ENCODE measurements at regions not wholly inside any gene's neighbourhood (a gene's known extent, or its start where the extent isn't known, plus 50 kb on each side); places are given as distances from the start of the nearest gene placed in this dataset.

DNA sequence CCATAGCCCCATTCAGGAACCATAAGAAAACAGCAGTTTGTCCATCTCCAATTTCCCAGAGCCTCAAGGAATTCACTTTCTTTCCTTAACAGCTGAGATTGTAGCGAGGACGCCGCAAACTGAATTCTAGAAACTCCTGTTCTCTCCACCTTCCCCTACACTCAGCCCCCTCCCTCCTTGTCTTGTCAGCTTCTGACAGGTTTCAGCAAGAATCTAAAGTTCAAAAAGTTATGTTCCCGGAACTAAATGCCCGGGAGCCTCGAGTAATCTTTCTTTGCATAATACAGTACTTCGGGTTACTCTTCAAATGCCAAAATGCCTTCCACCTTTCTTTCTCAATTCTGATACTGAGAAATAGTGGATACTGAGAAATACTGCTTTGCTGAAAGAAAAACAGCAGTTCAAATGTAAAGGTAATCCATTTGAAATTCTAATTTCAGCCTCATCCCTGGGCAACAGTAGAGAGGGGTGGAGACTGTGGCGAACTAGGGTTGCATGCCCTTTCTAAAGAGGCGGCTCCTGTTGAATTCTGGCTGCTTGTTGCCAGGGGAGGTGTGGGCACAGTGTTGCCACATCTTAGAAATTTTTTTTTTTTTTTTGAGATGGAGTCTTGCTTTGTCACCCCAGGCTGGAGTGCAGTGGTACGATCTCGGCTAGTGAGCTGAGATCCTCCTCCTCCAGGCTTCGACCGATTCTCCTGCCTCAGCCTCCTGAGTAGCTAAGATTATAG, 63.5 kb upstream of the USP7 start:
- TF ChIP-seq, protein P1, sequence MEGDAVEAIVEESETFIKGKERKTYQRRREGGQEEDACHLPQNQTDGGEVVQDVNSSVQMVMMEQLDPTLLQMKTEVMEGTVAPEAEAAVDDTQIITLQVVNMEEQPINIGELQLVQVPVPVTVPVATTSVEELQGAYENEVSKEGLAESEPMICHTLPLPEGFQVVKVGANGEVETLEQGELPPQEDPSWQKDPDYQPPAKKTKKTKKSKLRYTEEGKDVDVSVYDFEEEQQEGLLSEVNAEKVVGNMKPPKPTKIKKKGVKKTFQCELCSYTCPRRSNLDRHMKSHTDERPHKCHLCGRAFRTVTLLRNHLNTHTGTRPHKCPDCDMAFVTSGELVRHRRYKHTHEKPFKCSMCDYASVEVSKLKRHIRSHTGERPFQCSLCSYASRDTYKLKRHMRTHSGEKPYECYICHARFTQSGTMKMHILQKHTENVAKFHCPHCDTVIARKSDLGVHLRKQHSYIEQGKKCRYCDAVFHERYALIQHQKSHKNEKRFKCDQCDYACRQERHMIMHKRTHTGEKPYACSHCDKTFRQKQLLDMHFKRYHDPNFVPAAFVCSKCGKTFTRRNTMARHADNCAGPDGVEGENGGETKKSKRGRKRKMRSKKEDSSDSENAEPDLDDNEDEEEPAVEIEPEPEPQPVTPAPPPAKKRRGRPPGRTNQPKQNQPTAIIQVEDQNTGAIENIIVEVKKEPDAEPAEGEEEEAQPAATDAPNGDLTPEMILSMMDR (IDR thresholded peaks at IDR 0.05) = no peak
- TF ChIP-seq REST (IDR thresholded peaks at IDR 0.05; ENCODE audit: insufficient read depth in 1 of 2, low read depth in 2 of 2, low read length in 1 of 2) = no peak
- TF ChIP-seq POLR2AphosphoS5 (IDR thresholded peaks at IDR 0.05; ENCODE audit: low read depth, low read length) = no peak
- TF ChIP-seq TCF7L2 (IDR thresholded peaks at IDR 0.05; ENCODE audit: low read depth, low read length) = no peak
- no peak for TF ChIP-seq SIN3A (IDR thresholded peaks at IDR 0.05; ENCODE audit: borderline replicate concordance, insufficient read depth, low read depth, low read length)

Data from Panc1 (cell line).